IMR-90 (cell line): ENCODE measurements at regions not wholly inside any gene's neighbourhood (a gene's known extent, or its start where the extent isn't known, plus 50 kb on each side); places are given as distances from the start of the nearest gene placed in this dataset.

ENCODE experiments used
- CEBPB ChIP-seq: IDR thresholded peaks from 2 replicates; pipeline ENCODE4 v1.6.1; 2012; ENCODE audit warnings: low read depth, low read length, improper control_type of control experiment
- CHD1 ChIP-seq: IDR thresholded peaks from 2 replicates; pipeline ENCODE4 v1.6.1; 2012; ENCODE audit warnings: low read depth, low read length, improper control_type of control experiment
- MAFK ChIP-seq: IDR thresholded peaks from 2 replicates; pipeline ENCODE4 v1.6.1; 2012; ENCODE audit warnings: low read depth, low read length, improper control_type of control experiment
- MAZ ChIP-seq: IDR thresholded peaks from 2 replicates; pipeline ENCODE4 v1.6.1; 2012; ENCODE audit warnings: low read depth, mild to moderate bottlenecking, low read length, improper control_type of control experiment, moderate library complexity, borderline replicate concordance
- POLR2A ChIP-seq: IDR thresholded peaks from 2 replicates; pipeline ENCODE4 v1.6.1; 2012; ENCODE audit warnings: mild to moderate bottlenecking, low read depth, low read length
- RAD21 ChIP-seq: IDR thresholded peaks from 2 replicates; pipeline ENCODE4 v1.6.1; 2012; ENCODE audit warnings: low read length, improper control_type of control experiment
- RFX5 ChIP-seq: IDR thresholded peaks from 2 replicates; pipeline ENCODE4 v1.8.0; 2012; ENCODE audit warnings: low read depth, mild to moderate bottlenecking, low read length, moderate library complexity
- TF ChIP-seq, protein P1 (sequence below): conservative IDR thresholded peaks from 2 replicates; pipeline ENCODE4 v1.5.1; 2012; ENCODE audit warnings: mild to moderate bottlenecking, low read depth, low read length, improper control_type of control experiment
- TF ChIP-seq, protein P2 (sequence below): fragments of 150-350 bp; IDR thresholded peaks from 2 replicates; pipeline ENCODE4 v1.6.1; 2017; ENCODE audit warnings: mild to moderate bottlenecking, antibody characterized with exemption, low read length, low read depth

DNA sequence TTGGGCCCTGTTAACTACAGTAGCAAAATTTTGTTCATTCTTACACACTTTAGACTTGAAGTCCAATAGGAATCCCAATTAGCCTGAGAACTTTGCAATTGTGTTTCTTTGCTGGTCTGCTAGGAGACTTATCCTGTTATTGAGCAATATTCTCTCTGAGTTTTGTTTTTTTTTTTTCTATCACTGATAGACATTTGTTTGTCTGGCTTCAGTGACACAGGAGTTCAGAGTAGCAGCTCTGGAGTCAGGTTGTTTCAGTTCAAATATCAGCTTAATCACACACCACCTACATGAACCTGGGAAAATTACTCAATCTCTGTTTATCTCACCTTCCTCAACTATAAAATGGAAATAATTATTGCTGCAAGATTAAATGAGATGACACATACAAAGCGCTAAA, 360.2 kb upstream of the POU3F3 start:
- TF ChIP-seq, protein P1, sequence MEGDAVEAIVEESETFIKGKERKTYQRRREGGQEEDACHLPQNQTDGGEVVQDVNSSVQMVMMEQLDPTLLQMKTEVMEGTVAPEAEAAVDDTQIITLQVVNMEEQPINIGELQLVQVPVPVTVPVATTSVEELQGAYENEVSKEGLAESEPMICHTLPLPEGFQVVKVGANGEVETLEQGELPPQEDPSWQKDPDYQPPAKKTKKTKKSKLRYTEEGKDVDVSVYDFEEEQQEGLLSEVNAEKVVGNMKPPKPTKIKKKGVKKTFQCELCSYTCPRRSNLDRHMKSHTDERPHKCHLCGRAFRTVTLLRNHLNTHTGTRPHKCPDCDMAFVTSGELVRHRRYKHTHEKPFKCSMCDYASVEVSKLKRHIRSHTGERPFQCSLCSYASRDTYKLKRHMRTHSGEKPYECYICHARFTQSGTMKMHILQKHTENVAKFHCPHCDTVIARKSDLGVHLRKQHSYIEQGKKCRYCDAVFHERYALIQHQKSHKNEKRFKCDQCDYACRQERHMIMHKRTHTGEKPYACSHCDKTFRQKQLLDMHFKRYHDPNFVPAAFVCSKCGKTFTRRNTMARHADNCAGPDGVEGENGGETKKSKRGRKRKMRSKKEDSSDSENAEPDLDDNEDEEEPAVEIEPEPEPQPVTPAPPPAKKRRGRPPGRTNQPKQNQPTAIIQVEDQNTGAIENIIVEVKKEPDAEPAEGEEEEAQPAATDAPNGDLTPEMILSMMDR = no peak
- TF ChIP-seq RFX5 (no peak), CEBPB (no peak), POLR2A (no peak), CHD1 (no peak), MAFK (no peak), MAZ (no peak), RAD21 (no peak)
- TF ChIP-seq, protein P2, sequence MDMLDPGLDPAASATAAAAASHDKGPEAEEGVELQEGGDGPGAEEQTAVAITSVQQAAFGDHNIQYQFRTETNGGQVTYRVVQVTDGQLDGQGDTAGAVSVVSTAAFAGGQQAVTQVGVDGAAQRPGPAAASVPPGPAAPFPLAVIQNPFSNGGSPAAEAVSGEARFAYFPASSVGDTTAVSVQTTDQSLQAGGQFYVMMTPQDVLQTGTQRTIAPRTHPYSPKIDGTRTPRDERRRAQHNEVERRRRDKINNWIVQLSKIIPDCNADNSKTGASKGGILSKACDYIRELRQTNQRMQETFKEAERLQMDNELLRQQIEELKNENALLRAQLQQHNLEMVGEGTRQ = no peak
